DMS153 treated with DMSO at 0.1 percent for 48 hours (cell line): ENCODE measurements at regions not wholly inside any gene's neighbourhood (a gene's known extent, or its start where the extent isn't known, plus 50 kb on each side); places are given as distances from the start of the nearest gene placed in this dataset.
"Not testable (repeated sequence)": the region's sequence is repeated elsewhere in the genome, so short reads cannot be mapped to it uniquely, and the experiment has no call there.

Experiments used
- DNase-seq: peaks from one replicate; lab custom pipeline; 2025; ENCODE audit not compliant: unreplicated experiment; lab: John Stamatoyannopoulos, UW

DNA sequence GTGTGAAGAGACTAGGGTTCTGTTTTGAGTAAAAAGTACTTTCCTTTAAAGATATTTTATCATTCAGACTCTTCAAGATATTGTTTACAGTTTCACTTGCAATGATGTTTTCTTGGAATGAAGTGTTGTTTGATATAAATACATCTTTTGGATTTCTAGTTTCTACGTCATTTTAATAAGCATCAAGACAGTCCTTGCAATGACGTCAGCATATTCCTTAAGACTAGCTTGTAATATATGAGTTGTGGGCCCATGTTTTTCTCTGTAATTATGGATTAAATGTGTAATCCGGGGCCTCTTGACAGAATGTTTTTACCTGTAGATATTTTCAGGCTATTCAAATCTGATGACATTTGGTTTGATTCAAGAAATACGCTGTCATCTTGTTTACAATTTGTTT, 66.1 kb downstream of the RBMX2 start:
- no peak for DNase-seq

DNA sequence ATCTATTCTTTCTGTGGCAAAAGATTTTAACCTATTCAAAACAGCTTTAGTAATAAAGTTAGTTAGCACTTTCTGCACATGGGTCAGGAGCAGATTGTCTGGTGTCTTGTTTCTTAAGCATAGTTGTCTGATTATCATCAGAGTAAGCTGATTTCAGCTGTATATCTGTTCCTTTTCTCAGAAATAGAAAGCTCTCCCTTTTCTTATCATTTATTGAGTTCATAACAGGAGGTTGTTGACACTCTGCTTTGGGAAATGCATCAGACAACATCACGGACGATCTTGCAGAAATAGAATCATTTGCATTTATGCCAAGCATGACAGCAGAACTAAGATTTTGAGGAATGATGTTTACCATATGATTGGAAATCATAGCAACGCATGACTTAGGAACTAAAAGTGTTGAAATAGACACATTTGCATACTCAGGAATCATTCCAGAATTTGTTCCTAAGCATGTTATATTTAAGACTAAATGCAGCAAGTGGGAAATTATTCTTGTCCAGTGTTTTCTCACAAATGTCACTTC, 66.7 kb downstream of the RBMX2 start:
- DNase-seq = no peak

DNA sequence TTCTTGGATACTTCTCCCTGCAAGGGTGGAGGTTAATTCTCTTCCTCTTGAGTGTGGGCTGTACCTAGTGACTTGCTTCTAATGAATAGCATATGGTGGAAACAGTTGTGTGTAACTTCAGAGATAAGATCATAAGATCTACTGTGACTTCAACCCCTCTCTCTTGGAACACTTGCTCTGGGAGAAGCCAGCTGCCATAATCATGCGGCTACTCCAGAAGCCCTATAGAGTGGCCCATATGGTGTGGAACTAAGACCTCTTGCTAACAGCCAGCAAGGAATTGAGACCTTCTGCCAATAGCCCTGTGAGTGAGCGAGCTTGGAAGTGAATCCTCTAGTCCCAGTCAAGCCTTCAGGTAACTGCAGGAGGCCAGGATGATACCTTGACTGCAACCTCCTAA, 81.1 kb downstream of the RBMX2 start:
- DNase-seq = no peak

DNA sequence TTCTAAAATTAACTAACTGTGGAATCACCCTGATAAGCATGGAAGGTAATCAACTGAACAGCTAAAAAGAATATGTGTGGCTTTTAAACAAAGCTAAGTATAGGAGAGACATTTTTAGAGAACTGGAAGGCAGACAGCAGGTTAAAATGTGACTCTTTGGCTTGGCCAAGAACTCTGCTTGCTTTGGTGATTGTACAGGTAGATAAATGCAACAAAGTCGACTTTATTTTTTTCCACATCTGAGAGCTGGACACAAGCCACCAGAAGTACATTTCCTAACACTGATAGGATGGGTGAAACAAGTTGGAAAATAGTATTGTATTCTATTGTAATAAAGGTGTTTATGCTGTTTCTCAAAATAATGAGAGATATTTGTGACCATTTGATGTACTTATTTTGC, 84.1 kb downstream of the RBMX2 start:
- no peak for DNase-seq

DNA sequence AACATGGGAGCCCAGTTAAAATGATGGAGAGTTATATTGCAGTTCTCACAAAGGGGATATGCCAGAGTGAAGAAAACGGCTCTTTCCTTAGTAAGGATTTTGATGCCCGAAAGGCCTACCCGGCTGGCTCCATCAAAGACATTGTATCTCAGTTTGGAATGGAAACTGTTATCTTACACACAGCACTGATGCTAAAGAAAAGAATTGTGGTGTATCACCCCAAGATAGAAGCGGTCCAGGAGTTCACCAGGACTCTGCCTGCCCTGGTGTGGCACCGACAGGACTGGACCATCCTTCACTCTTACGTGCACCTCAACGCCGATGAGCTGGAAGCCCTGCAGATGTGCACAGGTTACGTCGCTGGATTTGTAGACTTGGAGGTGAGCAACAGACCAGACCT, 93.7 kb downstream of the RBMX2 start:
- DNase-seq = not testable (repeated sequence)

DNA sequence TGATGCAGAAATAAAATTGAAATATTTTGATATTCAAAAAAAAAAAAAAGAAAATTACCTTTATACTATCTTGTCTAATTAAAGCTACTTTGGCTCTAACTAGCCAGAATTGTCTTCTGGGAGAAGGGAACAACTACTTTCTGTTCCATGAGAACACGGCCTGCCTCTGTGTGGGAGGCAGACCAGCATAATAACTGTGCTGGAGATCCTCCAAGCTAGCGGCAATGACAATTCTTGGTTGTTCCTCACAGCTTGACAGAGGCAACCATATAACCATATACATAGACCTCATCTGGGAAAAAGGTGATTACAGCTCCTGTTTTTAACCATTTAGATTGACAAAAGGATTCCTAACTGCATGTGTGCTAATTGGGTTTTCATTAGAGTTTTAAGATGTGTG, 95.7 kb downstream of the RBMX2 start:
- no peak for DNase-seq

DNA sequence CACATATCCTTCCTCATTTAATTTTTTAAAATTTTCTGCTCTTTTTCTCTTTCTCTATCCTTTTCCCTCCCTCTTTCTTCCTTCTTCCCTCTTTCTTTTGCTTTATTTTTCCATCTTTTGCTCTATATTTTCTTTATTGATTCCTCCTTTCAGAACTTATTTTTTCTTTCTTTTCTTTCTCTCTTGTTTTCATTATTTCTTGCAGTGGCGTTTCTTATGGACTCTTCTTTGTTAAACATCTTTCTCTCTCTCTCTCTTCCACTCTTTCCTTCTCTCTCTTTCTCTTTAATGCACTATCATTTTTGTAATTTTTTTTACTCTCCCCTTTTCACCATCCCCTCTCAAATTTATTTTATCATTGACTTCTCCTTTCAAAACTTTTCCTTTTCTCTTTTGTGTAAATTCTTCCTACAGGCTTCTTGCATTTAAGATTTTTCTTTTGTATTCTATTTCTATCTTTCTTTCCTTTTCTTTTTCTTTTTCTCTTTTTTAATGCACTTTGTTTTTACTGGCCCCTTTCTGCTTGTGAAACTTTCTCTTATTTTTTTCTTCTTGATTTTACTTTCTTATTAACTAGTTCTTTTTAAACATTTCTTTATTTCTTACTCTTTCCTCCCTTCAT, 97.0 kb downstream of the RBMX2 start:
- no peak for DNase-seq

DNA sequence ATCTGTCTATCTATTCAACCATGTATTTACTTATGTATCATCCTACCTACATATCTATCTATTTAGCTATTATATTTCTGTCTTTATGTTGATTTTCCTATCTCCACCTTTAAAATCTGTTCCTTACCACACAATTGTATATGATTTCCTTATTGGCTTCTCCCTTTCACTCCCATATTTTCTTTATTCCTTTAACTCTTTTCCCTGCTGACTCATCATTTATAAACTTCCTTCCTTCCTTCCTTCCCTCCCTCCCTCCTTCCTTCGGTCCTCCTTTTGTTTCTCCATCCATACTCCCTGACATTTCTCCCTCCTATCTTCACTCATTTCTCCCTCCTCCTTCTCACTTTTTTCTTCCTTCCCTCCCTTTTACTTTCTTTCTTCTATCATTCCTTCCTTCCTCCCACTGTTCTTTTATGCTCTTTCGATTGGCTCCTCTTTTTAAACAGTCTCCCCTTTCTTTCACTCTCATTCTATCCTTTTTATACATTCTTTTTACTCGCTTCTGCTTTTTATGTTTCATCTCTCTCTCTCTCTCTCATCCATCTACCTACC, 100.3 kb downstream of the RBMX2 start:
- no peak for DNase-seq

DNA sequence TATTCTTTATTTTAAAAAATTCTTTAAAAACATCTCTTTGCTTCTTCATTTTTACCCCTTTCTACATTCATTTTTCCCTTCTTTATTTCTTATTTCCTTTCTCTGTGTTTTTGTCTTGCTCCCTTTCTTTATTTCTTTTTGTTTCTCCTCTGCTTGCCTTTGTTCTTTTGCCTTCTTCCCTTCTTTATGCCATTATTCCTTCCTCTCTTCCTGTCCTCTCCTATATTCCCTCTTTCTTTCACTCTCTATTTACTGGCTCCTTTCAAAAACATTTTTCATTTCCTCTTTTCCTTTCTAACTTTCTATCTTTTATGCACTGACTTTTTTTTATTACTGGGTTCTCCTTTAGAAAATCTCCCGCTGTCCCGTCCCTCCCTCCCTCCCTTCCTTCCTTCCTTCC, 102.2 kb downstream of the RBMX2 start:
- no peak for DNase-seq

DNA sequence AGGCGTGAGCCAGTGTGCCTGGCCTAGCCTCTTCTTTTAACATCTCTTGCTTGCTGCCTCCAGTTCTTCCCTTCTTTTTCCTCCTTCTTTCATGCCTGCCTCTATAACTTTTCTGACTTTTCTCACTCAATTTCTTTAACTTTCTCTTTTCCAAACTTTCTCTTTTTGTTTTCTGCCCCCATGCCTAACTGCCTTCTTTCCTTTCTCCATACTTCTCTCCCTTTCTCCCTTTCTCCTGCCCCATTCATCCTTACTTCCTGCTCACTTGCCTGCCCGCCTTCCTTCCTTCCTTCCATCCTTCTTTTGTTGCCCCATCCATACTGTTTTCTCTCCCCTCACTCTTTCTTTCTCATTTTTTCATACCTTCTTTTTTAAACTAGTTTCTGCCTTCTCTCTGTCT, 105.2 kb downstream of the RBMX2 start:
- no peak for DNase-seq

DNA sequence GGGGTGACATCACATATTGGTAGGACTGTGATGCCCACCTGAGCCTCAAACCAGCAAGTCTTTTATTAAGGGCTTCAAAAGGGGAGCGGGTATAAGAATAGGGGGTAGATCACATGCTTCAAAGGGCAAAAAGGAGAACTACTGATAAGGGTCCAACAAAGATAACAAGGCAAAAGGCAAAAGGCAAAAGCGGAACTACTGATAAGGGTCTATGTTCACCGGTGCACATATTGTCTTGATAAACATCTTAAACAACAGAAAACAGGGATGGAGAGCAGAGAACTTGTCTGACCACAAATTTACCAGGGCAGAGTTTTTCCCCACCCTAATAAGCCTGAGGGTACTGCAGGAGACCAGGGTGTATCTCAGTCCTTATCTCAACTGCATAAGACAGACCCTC, 110.7 kb downstream of the RBMX2 start:
- DNase-seq = not testable (repeated sequence)

DNA sequence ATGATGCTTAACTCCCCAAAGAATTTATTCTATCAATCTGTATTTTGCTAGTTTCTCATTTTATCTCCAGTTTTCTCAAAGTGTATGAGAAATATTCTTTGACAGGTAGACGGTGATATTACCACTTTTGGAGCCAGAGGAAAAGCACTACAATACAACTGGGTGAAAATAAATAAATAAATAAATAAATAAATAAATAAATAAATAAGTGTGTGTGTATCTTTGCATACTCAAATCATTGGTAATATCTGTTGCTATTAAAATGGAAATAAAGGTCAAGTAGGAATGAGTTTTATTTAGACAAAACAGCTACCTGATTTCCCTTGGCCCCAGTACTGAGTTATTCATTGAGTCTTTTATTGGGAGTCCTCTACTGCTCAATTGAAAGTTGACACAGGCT, 114.3 kb downstream of the RBMX2 start:
- peak; percentile 33 for DNase-seq

DNA sequence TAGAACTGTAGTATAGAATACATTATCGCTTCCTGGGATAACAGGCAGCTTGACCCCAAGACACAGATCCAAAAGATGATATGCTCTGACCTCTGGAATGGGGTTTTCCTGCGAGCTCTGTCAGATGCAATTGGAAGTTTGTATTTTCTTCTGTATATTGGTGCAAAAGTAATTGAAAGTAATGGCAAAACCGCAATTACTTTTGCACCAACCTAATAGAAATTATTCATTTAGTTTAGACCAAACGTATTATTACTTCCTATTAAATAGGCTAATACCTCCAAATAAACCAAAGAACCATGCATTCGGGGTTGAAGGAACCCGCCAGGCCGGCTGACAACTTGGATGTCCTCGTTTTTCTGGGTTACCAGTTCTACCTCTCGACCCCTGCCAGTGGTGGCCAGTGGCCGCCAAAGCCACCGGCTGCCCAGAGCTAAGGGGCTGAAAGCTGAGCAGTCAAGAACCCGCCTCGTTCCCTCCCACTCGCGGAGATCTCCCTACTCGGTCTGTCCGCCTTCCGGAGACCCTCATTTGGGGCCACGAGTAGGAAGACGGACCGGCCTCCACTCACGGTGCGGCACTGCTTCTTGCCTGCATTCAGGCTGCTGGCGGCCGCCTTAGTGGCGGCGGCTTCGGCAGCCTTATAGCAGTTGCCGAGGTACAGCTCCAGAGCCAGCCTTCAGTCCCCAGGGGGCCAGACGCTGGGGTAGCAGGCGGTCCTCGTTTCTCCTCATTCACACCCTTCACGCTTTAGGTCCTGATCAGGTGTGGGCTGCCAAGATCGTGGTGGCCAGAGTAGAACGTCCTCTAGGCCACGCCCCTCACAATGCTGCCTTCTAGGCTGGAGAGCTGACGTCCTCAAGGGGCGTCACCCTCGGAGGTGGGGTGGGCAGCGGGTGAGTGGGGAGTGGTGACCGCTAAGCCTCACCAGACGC, 121.9 kb downstream of the RBMX2 start:
- DNase-seq = no peak

DNA sequence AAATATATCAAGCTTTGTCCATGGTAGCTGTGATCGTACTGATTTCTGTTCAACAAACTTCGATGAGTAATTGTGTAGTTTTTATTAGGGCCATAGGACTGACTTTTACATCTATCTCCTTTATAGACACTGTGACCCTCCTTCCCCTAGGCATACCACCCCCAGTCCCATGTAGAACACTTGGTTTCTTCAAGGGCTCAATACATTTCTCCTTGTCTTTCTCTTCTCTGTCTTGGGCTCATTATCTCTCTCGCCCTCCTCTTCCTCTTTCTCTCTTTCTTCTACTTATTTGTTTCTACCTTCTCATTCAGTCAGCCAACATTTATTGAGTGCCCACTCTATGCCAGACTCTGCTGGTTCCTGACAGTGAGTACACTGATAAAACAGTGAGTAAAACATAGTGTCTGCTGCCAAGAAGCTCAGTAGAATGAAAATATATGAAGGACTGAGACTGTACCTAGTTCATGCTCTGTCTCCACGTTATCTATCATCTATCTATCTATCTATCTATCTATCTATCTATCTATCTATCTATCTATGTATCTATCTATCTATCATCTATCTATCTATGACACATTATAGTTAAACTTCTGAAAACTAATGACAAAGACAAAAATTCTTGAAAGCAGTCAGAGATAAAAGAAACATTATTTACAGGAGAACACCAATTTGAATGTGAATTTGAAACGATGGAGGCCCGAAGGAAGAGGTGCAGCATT, 122.8 kb downstream of the RBMX2 start:
- no peak for DNase-seq

DNA sequence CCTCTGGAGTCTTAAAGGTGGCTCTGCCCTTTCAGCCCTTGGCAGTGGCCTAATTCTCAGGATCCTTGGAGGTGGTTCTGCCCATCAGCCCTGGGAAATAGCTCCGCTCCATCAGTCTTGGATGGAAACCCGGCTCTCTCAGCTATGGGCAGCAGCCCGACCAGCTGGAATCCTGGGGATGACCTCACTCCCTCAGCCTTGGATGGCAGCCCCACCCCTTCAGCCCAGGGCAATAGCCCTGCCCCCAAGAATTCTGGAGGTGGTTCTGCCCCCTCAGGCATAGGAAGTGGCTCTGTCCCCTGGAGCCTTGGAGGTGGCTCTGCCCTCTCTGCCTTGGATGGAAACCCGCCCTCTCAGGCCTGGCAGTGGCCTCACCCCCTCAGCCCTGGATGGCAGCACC, 127.7 kb downstream of the RBMX2 start:
- no peak for DNase-seq

DNA sequence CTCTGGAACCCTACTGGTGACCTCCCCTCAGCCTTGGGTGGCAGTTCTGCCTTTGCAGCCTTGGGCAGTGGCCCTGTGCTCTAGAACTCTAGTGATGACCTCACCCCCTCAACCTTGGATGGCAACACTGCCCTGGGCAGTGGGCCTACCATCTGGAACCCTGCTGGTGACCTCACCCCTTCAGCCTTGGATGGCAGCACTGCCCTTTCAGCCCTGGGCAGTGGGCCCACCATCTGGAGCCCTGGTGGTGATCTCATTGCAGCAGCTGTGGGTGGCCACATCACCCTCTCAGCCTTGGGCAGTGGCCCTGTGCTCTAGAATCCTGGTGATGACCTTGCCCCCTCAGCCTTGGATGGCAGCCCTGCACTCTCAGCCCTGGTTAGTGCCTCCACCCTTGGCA, 129.3 kb downstream of the RBMX2 start:
- DNase-seq = no peak

DNA sequence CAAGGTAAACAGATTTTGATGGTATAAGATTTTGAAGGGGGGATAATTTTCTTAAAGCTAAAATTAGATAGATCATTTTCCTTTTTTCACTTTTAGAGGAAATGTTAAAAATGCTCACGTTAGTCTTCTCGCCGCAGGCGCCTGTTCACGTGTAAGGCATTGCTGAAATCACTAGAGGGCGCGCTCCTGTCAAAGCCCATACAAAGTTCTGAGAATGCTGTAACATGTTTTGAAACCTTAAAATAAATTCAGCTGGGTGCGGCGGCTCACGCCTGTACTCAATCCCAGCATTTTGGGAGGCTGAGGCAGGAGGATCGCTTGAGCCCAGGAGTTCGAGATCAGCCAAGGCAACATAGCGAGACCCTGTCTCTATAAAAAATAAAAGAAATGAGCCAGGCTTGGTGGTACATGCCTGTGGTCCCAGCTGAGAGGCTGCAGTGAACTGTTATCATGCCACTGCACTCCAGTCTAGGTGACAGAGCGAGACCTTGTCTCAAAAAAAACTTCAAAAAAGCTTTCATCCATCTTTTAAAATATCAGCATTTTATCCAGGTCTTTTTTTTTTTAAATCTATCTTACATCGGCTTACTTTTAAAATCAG, 138.0 kb downstream of the RBMX2 start:
- peak; percentile 45 for DNase-seq

DNA sequence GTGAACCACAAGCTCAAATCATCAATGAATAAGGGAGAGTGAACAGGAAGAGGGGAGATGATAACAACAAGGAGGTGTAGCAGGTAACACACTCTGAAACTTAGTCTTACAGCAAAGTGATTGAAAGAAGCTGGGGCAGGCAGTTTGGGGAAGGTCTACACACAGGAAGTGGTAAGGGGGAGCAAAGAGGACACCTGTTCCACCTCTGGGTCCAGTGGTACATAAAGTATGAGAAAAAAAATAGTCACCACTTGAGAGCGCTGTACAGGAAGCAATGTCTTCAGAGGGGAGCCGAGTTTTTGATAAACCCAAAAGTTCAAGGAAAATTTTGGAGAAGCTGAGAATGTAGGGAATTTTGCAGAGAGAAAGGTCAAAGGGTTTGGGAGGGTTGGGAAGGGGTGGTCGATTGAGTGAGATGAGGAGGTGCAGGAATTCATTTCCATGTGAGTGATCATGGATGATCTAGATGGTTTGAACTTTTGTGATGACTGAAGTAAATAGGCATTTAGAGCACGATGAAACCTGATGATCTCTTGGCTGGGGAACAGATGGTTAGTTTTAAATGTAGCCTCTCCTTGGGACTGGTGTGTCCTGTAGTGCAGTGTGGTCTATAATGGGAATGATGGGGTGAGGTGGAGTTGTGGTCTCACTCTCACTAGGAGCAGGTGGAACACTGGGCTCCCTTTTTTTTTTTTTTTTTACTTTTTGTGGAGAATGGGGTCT, 142.0 kb downstream of the RBMX2 start:
- no peak for DNase-seq

DNA sequence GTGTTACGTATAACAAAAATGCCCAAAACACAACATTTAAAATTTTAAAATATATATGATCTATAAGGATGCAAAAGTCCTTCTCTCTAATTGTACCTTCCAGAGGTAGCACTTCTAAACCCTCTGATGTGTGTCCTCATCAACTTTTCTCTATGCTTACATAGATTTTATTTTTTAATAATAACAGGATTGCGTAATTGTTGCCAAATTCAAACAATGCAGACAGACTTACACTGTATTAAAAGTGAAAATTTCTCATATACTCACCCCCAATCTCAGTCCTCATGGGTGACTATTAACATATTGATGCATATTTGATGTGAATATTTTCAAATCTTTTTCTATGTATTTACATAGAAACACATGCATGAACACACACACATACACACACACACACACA, 144.0 kb downstream of the RBMX2 start:
- DNase-seq = no peak

DNA sequence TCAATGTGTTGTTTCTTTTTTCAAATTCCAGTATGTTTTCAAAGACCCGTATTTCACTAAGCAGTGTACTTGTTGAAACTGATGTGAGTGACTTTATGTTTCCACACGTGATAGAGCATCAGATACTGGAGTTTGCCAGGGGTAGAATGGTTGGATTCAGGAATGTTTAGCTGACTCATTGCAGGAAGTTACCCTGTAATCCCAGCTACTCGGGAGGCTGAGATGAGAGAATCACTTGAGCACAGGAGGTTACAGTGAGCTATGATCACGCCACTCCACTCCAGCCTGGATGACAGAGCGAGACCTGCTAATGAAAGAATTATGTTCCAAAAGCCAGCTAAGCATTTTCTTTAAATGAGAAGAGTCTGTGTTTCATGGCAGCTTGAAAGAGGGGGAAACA, 147.6 kb downstream of the RBMX2 start:
- not testable (repeated sequence) for DNase-seq
